Natural killer cell (primary cell): ENCODE measurements at regions not wholly inside any gene's neighbourhood (a gene's known extent, or its start where the extent isn't known, plus 50 kb on each side); places are given as distances from the start of the nearest gene placed in this dataset.

Experiments used
- ATAC-seq, 3 donors: fragments of 150-1000 bp in 2 of 3; fragments of 200-7000 bp in 1 of 3; cut with Tn5 transposase; 1 replicate in 1 of 3; 2 replicates in 2 of 3; pipeline ENCODE4 v1.10.0; 2021; ENCODE audit warnings: mild to moderate bottlenecking in 2 of 3, moderate library complexity in 2 of 3
- DNase-seq, 2 donors: peaks; one replicate each; pipeline versions ENCODE4 v3.0.0 to v3.0.0-alpha.2; 2013 to 2021; ENCODE audit warnings: mixed read lengths in 1 of 2
- H3K27ac ChIP-seq: one replicate; pipeline ENCODE4 v1.5.1; 2013; ENCODE audit warnings: mild to moderate bottlenecking, low read length
- H3K27me3 ChIP-seq: one replicate; pipeline ENCODE4 v1.6.1; 2013; ENCODE audit warnings: low read length; ENCODE audit not compliant: control insufficient read depth, insufficient read depth
- H3K36me3 ChIP-seq: one replicate; pipeline ENCODE4 v1.6.1; 2013; ENCODE audit warnings: low read length; ENCODE audit not compliant: control insufficient read depth, insufficient read depth
- H3K4me1 ChIP-seq: one replicate; pipeline ENCODE4 v1.6.1; 2013; ENCODE audit warnings: low read length; ENCODE audit not compliant: control insufficient read depth, insufficient read depth
- H3K4me3 ChIP-seq: one replicate; pipeline ENCODE4 v1.5.1; 2013; ENCODE audit warnings: low read length
- H3K9me3 ChIP-seq: one replicate; pipeline ENCODE4 v1.6.1; 2013; ENCODE audit warnings: low read length; ENCODE audit not compliant: control insufficient read depth, insufficient read depth
- H3K27ac Mint-ChIP-seq, 2 donors: one replicate each; pipeline ENCODE4 v1.8.0; 2022; ENCODE audit warnings: mild to moderate bottlenecking in 2 of 2, mixed read lengths in 2 of 2, moderate library complexity in 1 of 2
- H3K27me3 Mint-ChIP-seq, 2 donors: one replicate each; pipeline ENCODE4 v1.8.0; 2022; ENCODE audit warnings: low read depth in 2 of 2, mixed read lengths in 2 of 2
- H3K36me3 Mint-ChIP-seq: one replicate; pipeline ENCODE4 v1.8.0; 2022; ENCODE audit warnings: mixed read lengths
- H3K4me1 Mint-ChIP-seq, 2 donors: one replicate each; pipeline ENCODE4 v1.8.0; 2022; ENCODE audit warnings: mixed read lengths in 2 of 2
- H3K4me3 Mint-ChIP-seq: one replicate; pipeline ENCODE4 v1.8.0; 2022; ENCODE audit warnings: mild to moderate bottlenecking, moderate library complexity, mixed read lengths
- H3K9me3 Mint-ChIP-seq, 2 donors: one replicate each; pipeline ENCODE4 v1.8.0; 2022; ENCODE audit warnings: mixed read lengths in 2 of 2
- WGBS: methylation state at CpG from one replicate; pipeline ENCODE4 v1.1.7; 2013; ENCODE audit warnings: missing lambda C conversion rate; ENCODE audit not compliant: insufficient coverage; 5-methylcytosine and 5-hydroxymethylcytosine counted together
- intact Hi-C: fragments of 100-400 bp; cut with micrococcal nuclease; formaldehyde crosslinking; loops from one replicate; pipeline ENCODE4 v1.14.2; 2022
- TF ChIP-seq, protein P1 (sequence below): fragments of 200-600 bp; IDR thresholded peaks from one replicate; pipeline ENCODE4 v1.8.0; 2022; ENCODE audit warnings: antibody characterized with exemption

DNA sequence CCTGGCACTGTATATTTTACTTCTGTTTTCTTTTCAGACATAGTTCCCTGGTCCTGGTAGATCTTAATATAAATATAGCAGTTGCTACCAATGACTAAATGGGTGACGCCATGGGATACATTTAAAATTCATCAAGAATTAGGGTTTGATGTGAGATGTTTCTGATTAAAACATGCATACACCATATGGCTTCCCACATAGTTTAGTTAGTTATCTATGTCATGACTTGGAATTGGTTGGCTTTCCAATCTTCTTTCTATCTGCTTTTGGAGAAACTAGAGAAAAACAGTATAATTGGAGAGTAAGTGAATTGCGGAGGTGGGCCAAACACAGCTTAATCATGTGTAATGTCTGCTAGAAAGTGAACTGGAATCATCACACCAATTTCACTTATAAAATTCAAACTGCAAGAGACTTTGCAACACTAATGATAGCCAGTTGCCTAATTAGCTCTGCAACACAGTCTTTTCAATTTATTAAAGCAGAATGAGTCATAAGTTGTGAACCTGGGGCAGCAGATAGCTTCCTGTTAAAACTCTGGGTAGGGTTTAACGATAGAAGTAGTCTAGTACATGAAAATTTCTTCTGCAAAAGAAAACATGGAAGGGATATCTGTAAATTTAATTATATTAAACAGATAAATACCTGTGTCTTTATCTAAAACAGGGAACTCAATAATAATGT, 295.2 kb downstream of the SLC16A7 start:
- DNase-seq (no peak), ATAC-seq (no peak)
- TF ChIP-seq, protein P1, sequence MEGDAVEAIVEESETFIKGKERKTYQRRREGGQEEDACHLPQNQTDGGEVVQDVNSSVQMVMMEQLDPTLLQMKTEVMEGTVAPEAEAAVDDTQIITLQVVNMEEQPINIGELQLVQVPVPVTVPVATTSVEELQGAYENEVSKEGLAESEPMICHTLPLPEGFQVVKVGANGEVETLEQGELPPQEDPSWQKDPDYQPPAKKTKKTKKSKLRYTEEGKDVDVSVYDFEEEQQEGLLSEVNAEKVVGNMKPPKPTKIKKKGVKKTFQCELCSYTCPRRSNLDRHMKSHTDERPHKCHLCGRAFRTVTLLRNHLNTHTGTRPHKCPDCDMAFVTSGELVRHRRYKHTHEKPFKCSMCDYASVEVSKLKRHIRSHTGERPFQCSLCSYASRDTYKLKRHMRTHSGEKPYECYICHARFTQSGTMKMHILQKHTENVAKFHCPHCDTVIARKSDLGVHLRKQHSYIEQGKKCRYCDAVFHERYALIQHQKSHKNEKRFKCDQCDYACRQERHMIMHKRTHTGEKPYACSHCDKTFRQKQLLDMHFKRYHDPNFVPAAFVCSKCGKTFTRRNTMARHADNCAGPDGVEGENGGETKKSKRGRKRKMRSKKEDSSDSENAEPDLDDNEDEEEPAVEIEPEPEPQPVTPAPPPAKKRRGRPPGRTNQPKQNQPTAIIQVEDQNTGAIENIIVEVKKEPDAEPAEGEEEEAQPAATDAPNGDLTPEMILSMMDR, result no peak
- H3K36me3 Mint-ChIP-seq, result no peaks in the 10 kb centered on the region
- intact Hi-C loops, result no loop called here
- no peaks in the 10 kb centered on the region for H3K4me1 ChIP-seq
- 57% methylated on average over 1 of the region's 3 CpGs for WGBS
- no peaks in the 10 kb centered on the region for H3K27me3 Mint-ChIP-seq
- H3K4me1 Mint-ChIP-seq, result no peaks in the 10 kb centered on the region
- H3K4me3 ChIP-seq, result no peak overlapping the region
- H3K4me3 Mint-ChIP-seq, result no peak overlapping the region
- H3K9me3 Mint-ChIP-seq, result peaks cover 5 to 10% of the 10 kb centered on the region in 2 donors
- no peak overlapping the region for H3K27ac ChIP-seq
- no peaks in the 10 kb centered on the region for H3K9me3 ChIP-seq
- H3K27ac Mint-ChIP-seq, result no peak overlapping the region
- H3K27me3 ChIP-seq, result no peaks in the 10 kb centered on the region
- no peaks in the 10 kb centered on the region for H3K36me3 ChIP-seq

DNA sequence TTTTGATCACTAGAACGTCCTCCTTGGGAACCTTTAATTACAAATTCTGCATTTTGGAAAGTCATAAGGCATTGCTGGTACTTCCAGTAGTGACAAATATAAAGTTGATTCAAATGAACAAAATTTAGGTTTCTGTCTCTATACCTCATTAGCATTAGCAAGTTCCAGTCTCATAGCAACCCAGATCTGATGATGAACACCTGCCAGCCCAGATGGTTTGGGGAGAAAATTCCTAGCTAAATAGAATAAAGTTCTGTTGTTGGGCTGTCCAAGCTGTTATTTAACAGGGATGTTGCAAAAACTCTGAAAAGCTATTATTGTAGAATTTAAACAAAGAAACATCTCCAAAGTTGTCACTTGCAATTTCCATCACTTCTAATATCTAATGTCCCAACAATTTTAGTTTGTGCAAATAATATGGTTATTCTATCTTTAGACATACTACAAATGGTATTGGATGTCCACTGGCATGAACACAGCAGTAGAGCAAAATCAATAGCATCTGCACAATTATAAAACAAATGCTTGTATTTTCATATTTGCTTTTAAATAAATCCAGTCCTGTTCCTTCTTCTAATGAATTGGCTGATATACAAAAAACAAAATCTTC, 299.4 kb downstream of the SLC16A7 start:
- H3K4me1 ChIP-seq, result no peaks in the 10 kb centered on the region
- ATAC-seq (no peak), DNase-seq (no peak)
- Mint-ChIP-seq H3K4me3 (no peak overlapping the region), H3K9me3 (peaks cover 6 to 14% of the 10 kb centered on the region in 2 donors), H3K4me1 (no peaks in the 10 kb centered on the region), H3K27me3 (no peaks in the 10 kb centered on the region), H3K27ac (no peak overlapping the region), H3K36me3 (no peaks in the 10 kb centered on the region)
- H3K9me3 ChIP-seq, result no peaks in the 10 kb centered on the region
- no peak overlapping the region for H3K27ac ChIP-seq
- intact Hi-C loops, result no loop called here
- no peaks in the 10 kb centered on the region for H3K27me3 ChIP-seq
- no peak overlapping the region for H3K4me3 ChIP-seq
- TF ChIP-seq, protein P1, result no peak
- no peaks in the 10 kb centered on the region for H3K36me3 ChIP-seq
- WGBS, result no CpG with 5 or more reads among the region's 1 CpG

DNA sequence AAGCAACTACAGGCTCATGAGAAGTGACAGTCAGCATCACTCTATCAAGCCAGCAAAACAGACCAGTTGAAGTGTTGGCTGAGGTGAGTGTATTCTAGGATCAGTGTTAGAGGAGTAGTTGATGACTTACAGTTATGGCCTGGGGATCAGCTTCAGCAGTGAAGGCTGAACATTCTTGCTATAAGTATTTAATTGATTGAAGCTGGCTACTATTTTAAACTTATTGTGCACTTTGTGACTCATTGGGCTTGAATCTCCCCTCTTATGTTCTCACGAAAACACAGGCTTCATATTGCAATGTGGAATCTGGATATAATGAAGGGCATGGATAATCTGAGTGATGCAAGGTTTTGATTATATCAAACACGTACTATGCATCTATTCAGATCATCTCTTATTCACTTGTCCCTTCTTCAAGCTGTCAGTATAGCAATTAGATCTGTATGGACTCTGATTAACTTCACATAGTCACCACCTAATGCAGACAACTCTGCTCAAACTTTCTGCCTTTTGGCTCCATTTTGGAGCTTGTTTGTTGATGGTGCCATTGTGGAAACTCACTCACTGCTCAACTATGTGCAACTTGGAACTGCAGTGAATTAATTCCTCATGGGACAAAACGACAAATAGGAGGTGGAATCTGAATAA, 309.2 kb downstream of the SLC16A7 start:
- Histone ChIP-seq H3K36me3 (no peaks in the 10 kb centered on the region), H3K9me3 (no peaks in the 10 kb centered on the region), H3K27me3 (no peaks in the 10 kb centered on the region), H3K4me3 (no peak overlapping the region), H3K4me1 (no peaks in the 10 kb centered on the region), H3K27ac (no peak overlapping the region)
- no peak for ATAC-seq
- intact Hi-C loops, result no loop called here
- Mint-ChIP-seq H3K4me3 (no peak overlapping the region), H3K4me1 (no peaks in the 10 kb centered on the region), H3K36me3 (no peaks in the 10 kb centered on the region), H3K9me3 (peaks cover 4 to 7% of the 10 kb centered on the region in 2 donors), H3K27me3 (no peaks in the 10 kb centered on the region), H3K27ac (no peak overlapping the region)
- TF ChIP-seq, protein P1, result no peak
- WGBS, result 57% methylated on average over 1 of the region's 3 CpGs
- DNase-seq, result no peak
